ENCODE measurements at regions not wholly inside any gene's neighbourhood (a gene's known extent, or its start where the extent isn't known, plus 50 kb on each side); places are given as distances from the start of the nearest gene placed in this dataset.

DNA sequence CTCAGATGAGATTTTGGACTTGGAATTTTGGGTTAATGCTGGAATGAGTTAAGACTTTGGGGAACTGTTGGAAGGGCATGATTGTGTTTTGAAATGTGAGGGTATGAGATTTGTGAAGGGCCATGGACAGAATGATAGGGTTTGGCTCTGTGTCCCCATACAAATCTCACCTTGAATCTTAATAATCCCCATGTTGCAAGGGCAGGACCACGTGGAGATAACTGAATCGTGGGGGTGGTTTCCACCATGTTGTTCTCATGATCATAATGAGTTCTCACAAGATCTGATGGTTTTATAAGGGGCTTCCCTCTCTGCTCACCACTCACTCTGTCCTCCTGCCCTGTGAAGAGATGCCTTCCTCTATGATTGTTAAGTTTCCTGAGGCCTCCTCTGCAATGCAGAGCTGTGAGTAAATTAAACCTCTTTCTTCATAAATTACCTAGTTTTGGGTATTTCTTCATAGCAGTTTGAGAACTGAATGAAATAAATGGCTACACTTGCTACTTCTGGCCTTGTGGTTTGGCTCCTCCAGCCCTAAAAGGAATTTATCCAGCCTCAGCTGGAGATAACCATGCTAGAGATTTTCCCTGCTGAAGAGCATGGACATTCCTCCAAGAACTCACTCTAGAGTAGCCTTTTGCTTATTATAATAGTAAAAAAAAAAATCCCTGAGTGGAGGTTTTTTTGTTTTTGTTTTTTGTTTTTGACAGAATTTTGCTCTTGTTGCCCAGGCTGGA, 144.3 kb upstream of the TFPI start:
- Histone ChIP-seq H3K36me3 (ENCODE audit: insufficient read depth, low read length) (no peaks in the 10 kb centered on the region), H3K9me3 (ENCODE audit: low read length) (no peaks in the 10 kb centered on the region), H3K4me1 (ENCODE audit: insufficient read depth, low read length, poor library complexity, severe bottlenecking) (no peaks in the 10 kb centered on the region), H3K27ac (ENCODE audit: low read depth, low read length, poor library complexity, severe bottlenecking) (no peak overlapping the region), H3K4me3 (ENCODE audit: low read depth, low read length, poor library complexity, severe bottlenecking) (no peak overlapping the region), H3K9me2 (ENCODE audit: insufficient read depth, low read length) (no peaks in the 10 kb centered on the region), H3K4me2 (ENCODE audit: low read length) (no peak overlapping the region), H2AFZ (ENCODE audit: low read length) (no peak overlapping the region), H3K79me2 (ENCODE audit: insufficient read depth, low read depth, low read length) (no peaks in the 10 kb centered on the region), H4K20me1 (ENCODE audit: insufficient read depth, low read length) (no peaks in the 10 kb centered on the region)
- TF ChIP-seq, protein P1, sequence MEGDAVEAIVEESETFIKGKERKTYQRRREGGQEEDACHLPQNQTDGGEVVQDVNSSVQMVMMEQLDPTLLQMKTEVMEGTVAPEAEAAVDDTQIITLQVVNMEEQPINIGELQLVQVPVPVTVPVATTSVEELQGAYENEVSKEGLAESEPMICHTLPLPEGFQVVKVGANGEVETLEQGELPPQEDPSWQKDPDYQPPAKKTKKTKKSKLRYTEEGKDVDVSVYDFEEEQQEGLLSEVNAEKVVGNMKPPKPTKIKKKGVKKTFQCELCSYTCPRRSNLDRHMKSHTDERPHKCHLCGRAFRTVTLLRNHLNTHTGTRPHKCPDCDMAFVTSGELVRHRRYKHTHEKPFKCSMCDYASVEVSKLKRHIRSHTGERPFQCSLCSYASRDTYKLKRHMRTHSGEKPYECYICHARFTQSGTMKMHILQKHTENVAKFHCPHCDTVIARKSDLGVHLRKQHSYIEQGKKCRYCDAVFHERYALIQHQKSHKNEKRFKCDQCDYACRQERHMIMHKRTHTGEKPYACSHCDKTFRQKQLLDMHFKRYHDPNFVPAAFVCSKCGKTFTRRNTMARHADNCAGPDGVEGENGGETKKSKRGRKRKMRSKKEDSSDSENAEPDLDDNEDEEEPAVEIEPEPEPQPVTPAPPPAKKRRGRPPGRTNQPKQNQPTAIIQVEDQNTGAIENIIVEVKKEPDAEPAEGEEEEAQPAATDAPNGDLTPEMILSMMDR (conservative IDR thresholded peaks at IDR 0.05; ENCODE audit: low read length) = no peak
- BruUV-seq (replicated peaks) = no TSS peak
- POLR2A ChIA-PET = no interaction called here
- intact Hi-C loops (cut with micrococcal nuclease; ENCODE audit: unreplicated experiment) = no loop called here
- no peak for DNase-seq (ENCODE audit: low spot score)
- CTCF ChIA-PET (ENCODE audit: unreplicated experiment) = no interaction called here

DNA sequence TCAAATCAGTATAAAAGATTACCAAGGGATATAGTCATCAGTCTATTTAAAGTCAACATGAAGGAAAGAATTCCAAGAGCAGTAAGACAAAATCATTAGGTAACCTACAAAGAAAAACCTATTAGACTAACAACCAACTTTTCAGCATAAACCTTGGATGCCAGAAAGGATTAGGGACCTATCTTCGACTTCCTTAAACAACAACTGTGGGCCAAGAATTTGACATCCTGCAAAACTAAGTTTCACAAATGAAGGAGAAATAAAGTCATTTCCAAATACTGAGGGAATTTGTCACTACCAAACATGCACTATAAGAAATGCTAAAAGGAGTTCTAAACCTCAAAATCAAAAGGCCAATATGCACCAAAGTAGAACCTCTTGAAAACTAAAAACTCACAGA, 147.9 kb upstream of the TFPI start:
- TF ChIP-seq EZH2phosphoT487 (IDR thresholded peaks at IDR 0.05; ENCODE audit: borderline replicate concordance, low read depth, low read length) = no peak
- TF ChIP-seq, protein P1 (conservative IDR thresholded peaks at IDR 0.05; ENCODE audit: low read length) = no peak
- Histone ChIP-seq H3K4me3 (ENCODE audit: low read depth, low read length, poor library complexity, severe bottlenecking) (no peak overlapping the region), H4K20me1 (ENCODE audit: insufficient read depth, low read length) (no peaks in the 10 kb centered on the region), H3K36me3 (ENCODE audit: insufficient read depth, low read length) (no peaks in the 10 kb centered on the region), H3K4me2 (ENCODE audit: low read length) (no peak overlapping the region), H3K79me2 (ENCODE audit: insufficient read depth, low read depth, low read length) (no peaks in the 10 kb centered on the region), H3K27ac (ENCODE audit: low read depth, low read length, poor library complexity, severe bottlenecking) (no peak overlapping the region), H3K4me1 (ENCODE audit: insufficient read depth, low read length, poor library complexity, severe bottlenecking) (no peaks in the 10 kb centered on the region), H3K9me3 (ENCODE audit: low read length) (no peaks in the 10 kb centered on the region), H3K9me2 (ENCODE audit: insufficient read depth, low read length) (no peaks in the 10 kb centered on the region), H2AFZ (ENCODE audit: low read length) (no peak overlapping the region)
- no TSS peak for BruUV-seq (replicated peaks)
- no peak for DNase-seq (ENCODE audit: low spot score)
- intact Hi-C loops (cut with micrococcal nuclease; ENCODE audit: unreplicated experiment) = no loop called here
- CTCF ChIA-PET (ENCODE audit: unreplicated experiment) = no interaction called here
- POLR2A ChIA-PET = no interaction called here

DNA sequence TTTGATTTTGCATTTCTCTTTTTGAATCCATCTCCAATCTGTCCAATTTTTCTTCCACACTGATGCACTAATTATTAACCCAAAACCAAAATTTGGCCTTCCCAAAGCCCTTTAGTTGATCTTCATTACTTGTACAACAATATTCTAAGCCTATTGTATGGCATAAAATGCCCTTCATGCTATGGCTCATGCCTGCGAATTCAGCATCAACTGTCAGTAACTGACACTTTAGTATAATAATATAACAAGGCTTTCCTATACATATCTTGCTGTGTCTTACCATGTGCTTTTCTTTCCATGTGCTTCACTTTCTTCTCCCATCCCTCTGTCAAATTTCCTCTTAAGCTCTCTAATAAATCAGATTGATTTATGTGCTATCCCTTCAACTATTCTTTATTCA, 154.0 kb upstream of the TFPI start:
- intact Hi-C loops (cut with micrococcal nuclease; ENCODE audit: unreplicated experiment) = no loop called here
- Histone ChIP-seq H2AFZ (ENCODE audit: low read length) (no peak overlapping the region), H3K4me1 (ENCODE audit: insufficient read depth, low read length, poor library complexity, severe bottlenecking) (no peaks in the 10 kb centered on the region), H3K79me2 (ENCODE audit: insufficient read depth, low read depth, low read length) (no peaks in the 10 kb centered on the region), H3K27ac (ENCODE audit: low read depth, low read length, poor library complexity, severe bottlenecking) (no peak overlapping the region), H3K4me2 (ENCODE audit: low read length) (no peak overlapping the region), H4K20me1 (ENCODE audit: insufficient read depth, low read length) (no peaks in the 10 kb centered on the region), H3K9me2 (ENCODE audit: insufficient read depth, low read length) (no peaks in the 10 kb centered on the region), H3K9me3 (ENCODE audit: low read length) (no peaks in the 10 kb centered on the region), H3K4me3 (ENCODE audit: low read depth, low read length, poor library complexity, severe bottlenecking) (no peak overlapping the region), H3K36me3 (ENCODE audit: insufficient read depth, low read length) (no peaks in the 10 kb centered on the region)
- POLR2A ChIA-PET = no interaction called here
- TF ChIP-seq, protein P1 (conservative IDR thresholded peaks at IDR 0.05; ENCODE audit: low read length) = no peak
- no peak for TF ChIP-seq EZH2phosphoT487 (IDR thresholded peaks at IDR 0.05; ENCODE audit: borderline replicate concordance, low read depth, low read length)
- DNase-seq (ENCODE audit: low spot score) = no peak
- CTCF ChIA-PET (ENCODE audit: unreplicated experiment) = no interaction called here
- no TSS peak for BruUV-seq (replicated peaks)

All from OCI-LY7 (cell line).